ENCODE measurements at regions not wholly inside any gene's neighbourhood (a gene's known extent, or its start where the extent isn't known, plus 50 kb on each side); places are given as distances from the start of the nearest gene placed in this dataset.

- intact Hi-C loops (cut with DNase I; ENCODE audit: low total_unique reads), result no loop called here
- TF ChIP-seq POLR2A (IDR thresholded peaks at IDR 0.05) (no peak), CTCF (IDR thresholded peaks at IDR 0.05) (no peak), POLR2AphosphoS5 (IDR thresholded peaks at IDR 0.05) (no peak), EP300 (IDR thresholded peaks at IDR 0.05) (no peak)
- Histone ChIP-seq H3K27ac (no peak overlapping the region), H3K4me1 (no peaks in the 10 kb centered on the region), H3K27me3 (no peaks in the 10 kb centered on the region), H3K9me3 (peaks cover 0 to 6% (median 0%) of the 10 kb centered on the region in 4 donors), H3K36me3 (no peaks in the 10 kb centered on the region), H3K4me3 (no peak overlapping the region)
- no peak for DNase-seq
- 88 to 96% (median 93%) methylated on average over 10 of the region's 10 CpGs for WGBS, 5 donors
Measured at GRCh38 chr4:32215277-32215676, 1495.1 kb downstream of the PCDH7 start.

- intact Hi-C loops (cut with DNase I; ENCODE audit: low total_unique reads), result no loop called here
Measured at GRCh38 chr4:32216502-32216901, 1496.3 kb downstream of the PCDH7 start.

GRCh38 chr4:32219306-32220075 is 1499.3 kb downstream of the PCDH7 start:
- H3K4me3 ChIP-seq, result no peak overlapping the region
- H3K27me3 ChIP-seq, result no peaks in the 10 kb centered on the region
- 16 to 83% (median 54%) methylated on average over 3 of the region's 3 CpGs for WGBS, 5 donors
- peaks cover 0 to 13% (median 5%) of the 10 kb centered on the region in 4 donors for H3K9me3 ChIP-seq
- no peak overlapping the region for H3K27ac ChIP-seq
- no peaks in the 10 kb centered on the region for H3K4me1 ChIP-seq
- no peaks in the 10 kb centered on the region for H3K36me3 ChIP-seq
- intact Hi-C loops (cut with DNase I; ENCODE audit: low total_unique reads), result no loop called here
- no peak for TF ChIP-seq POLR2AphosphoS5 (IDR thresholded peaks at IDR 0.05)
- TF ChIP-seq EP300 (IDR thresholded peaks at IDR 0.05), result no peak
- no peak for TF ChIP-seq POLR2A (IDR thresholded peaks at IDR 0.05)
- TF ChIP-seq CTCF (IDR thresholded peaks at IDR 0.05), result no peak
- DNase-seq, result no peak

More at GRCh38 chr4:32216502-32216901, 1496.3 kb downstream of the PCDH7 start:
- Histone ChIP-seq H3K4me3 (no peak overlapping the region), H3K9me3 (peaks cover 0 to 6% (median 0%) of the 10 kb centered on the region in 4 donors), H3K27me3 (no peaks in the 10 kb centered on the region), H3K36me3 (no peaks in the 10 kb centered on the region), H3K27ac (no peak overlapping the region), H3K4me1 (no peaks in the 10 kb centered on the region)
- DNase-seq, result no peak
- WGBS, 5 donors, result 78 to 92% (median 88%) methylated on average over 7 to 9 of the region's 9 CpGs
- TF ChIP-seq POLR2AphosphoS5 (IDR thresholded peaks at IDR 0.05), result no peak

GRCh38 chr4:32226204-32226603 is 1506.0 kb downstream of the PCDH7 start:
- Histone ChIP-seq H3K4me1 (no peaks in the 10 kb centered on the region), H3K36me3 (no peaks in the 10 kb centered on the region), H3K27me3 (no peaks in the 10 kb centered on the region), H3K27ac (no peak overlapping the region), H3K4me3 (no peak overlapping the region), H3K9me3 (peaks cover 0 to 9% (median 7%) of the 10 kb centered on the region in 4 donors)
- no peak for DNase-seq
- intact Hi-C loops (cut with DNase I; ENCODE audit: low total_unique reads), result no loop called here
- TF ChIP-seq CTCF (IDR thresholded peaks at IDR 0.05) (no peak), POLR2AphosphoS5 (IDR thresholded peaks at IDR 0.05) (no peak), EP300 (IDR thresholded peaks at IDR 0.05) (no peak), POLR2A (IDR thresholded peaks at IDR 0.05) (no peak)

- H3K4me3 ChIP-seq, result no peak overlapping the region
- intact Hi-C loops (cut with DNase I; ENCODE audit: low total_unique reads), result no loop called here
Measured at GRCh38 chr4:32226733-32227132, 1506.6 kb downstream of the PCDH7 start.

More at GRCh38 chr4:32226733-32227132, 1506.6 kb downstream of the PCDH7 start:
- no peak overlapping the region for H3K27ac ChIP-seq
- DNase-seq, result no peak
- H3K4me1 ChIP-seq, result no peaks in the 10 kb centered on the region
- TF ChIP-seq POLR2AphosphoS5 (IDR thresholded peaks at IDR 0.05), result no peak
- no peak for TF ChIP-seq CTCF (IDR thresholded peaks at IDR 0.05)
- no peak for TF ChIP-seq POLR2A (IDR thresholded peaks at IDR 0.05)
- TF ChIP-seq EP300 (IDR thresholded peaks at IDR 0.05), result no peak
- no peaks in the 10 kb centered on the region for H3K27me3 ChIP-seq
- H3K9me3 ChIP-seq, result peaks cover 0 to 9% (median 7%) of the 10 kb centered on the region in 4 donors
- 60 to 76% (median 71%) methylated on average over 2 of the region's 2 CpGs for WGBS, 5 donors
- H3K36me3 ChIP-seq, result no peaks in the 10 kb centered on the region

Measured in stomach (tissue), 8 donors.